PC-9 (cell line): ENCODE measurements at regions not wholly inside any gene's neighbourhood (a gene's known extent, or its start where the extent isn't known, plus 50 kb on each side); places are given as distances from the start of the nearest gene placed in this dataset.

ENCODE experiments used
- BruUV-seq: library from RNA; stranded (reverse); fragments of 400-500 nt; replicated peaks from 2 replicates; lab custom pipeline; 2021; lab: Mats Ljungman, UMichigan
- CTCF ChIA-PET: fragments of 300-600 bp; sonication (Branson Sonifier 250); formaldehyde crosslinking; loops from one replicate; lab custom pipeline; 2022; ENCODE audit warnings: antibody characterized with exemption; lab: Charles Lee
- POLR2A ChIA-PET: fragments of 300-600 bp; sonication (Branson Sonifier 250); formaldehyde crosslinking; loops from one replicate; lab custom pipeline; 2022; ENCODE audit warnings: antibody characterized with exemption; ENCODE audit not compliant: unreplicated experiment; lab: Charles Lee
- DNase-seq, 2 experiments: peaks; one replicate each; pipeline versions ENCODE4 v3.0.0 to v3.0.0-alpha.2; 2015 to 2022; ENCODE audit warnings: mixed read lengths in 1 of 2
- H2AFZ ChIP-seq: fragments of 200-600 bp; sonication (generic); 2 replicates; pipeline ENCODE4 v1.8.1; 2017; ENCODE audit warnings: antibody characterized with exemption
- H3F3A ChIP-seq: fragments of 200-600 bp; sonication (generic); 2 replicates; pipeline ENCODE4 v1.8.1; 2017; ENCODE audit warnings: antibody characterized with exemption, mild to moderate bottlenecking, low read depth; ENCODE audit not compliant: insufficient read depth
- H3K27ac ChIP-seq: fragments of 200-600 bp; sonication (generic); 2 replicates; pipeline ENCODE4 v1.6.1; 2016; ENCODE audit warnings: mixed run types
- H3K27me3 ChIP-seq: fragments of 200-600 bp; sonication (generic); 2 replicates; pipeline ENCODE4 v1.6.1; 2016; ENCODE audit warnings: low read depth, mixed run types; ENCODE audit not compliant: insufficient read depth
- H3K36me3 ChIP-seq: fragments of 200-600 bp; sonication (generic); 2 replicates; pipeline ENCODE4 v1.6.1; 2016; ENCODE audit warnings: low read depth, mixed run types
- H3K4me1 ChIP-seq: fragments of 200-600 bp; sonication (generic); replicated peaks from 2 replicates; pipeline ENCODE4 v1.6.1; 2016; ENCODE audit warnings: mixed run types; ENCODE audit not compliant: insufficient read depth
- H3K4me2 ChIP-seq: fragments of 200-600 bp; sonication (generic); 2 replicates; pipeline ENCODE4 v1.6.1; 2017; ENCODE audit warnings: mixed run types
- H3K4me3 ChIP-seq: fragments of 200-600 bp; sonication (generic); 2 replicates; pipeline ENCODE4 v1.6.1; 2016; ENCODE audit warnings: mixed run types
- H3K79me2 ChIP-seq: fragments of 200-600 bp; sonication (generic); 2 replicates; pipeline ENCODE4 v1.6.1; 2017; ENCODE audit warnings: low read depth, mixed run types
- H3K9me2 ChIP-seq: fragments of 200-600 bp; sonication (generic); 2 replicates; pipeline ENCODE4 v1.8.1; 2017; ENCODE audit warnings: mild to moderate bottlenecking; ENCODE audit not compliant: insufficient read depth
- H3K9me3 ChIP-seq: fragments of 200-600 bp; sonication (generic); 2 replicates; pipeline ENCODE4 v1.8.1; 2016; ENCODE audit warnings: low read depth; ENCODE audit not compliant: insufficient read depth
- H4K20me1 ChIP-seq: fragments of 200-600 bp; sonication (generic); 2 replicates; pipeline ENCODE4 v1.8.1; 2017; ENCODE audit not compliant: insufficient read depth
- EZH2 ChIP-seq: fragments of 200-600 bp; sonication (generic); IDR thresholded peaks from 2 replicates; pipeline ENCODE4 v1.8.0; 2017; ENCODE audit warnings: antibody characterized with exemption, low read depth
- intact Hi-C: fragments of 100-400 bp; cut with micrococcal nuclease; formaldehyde crosslinking; loops from one replicate; pipeline ENCODE4 v1.10.0; 2022; ENCODE audit not compliant: unreplicated experiment
- TF ChIP-seq, protein P1 (sequence below): fragments of 200-600 bp; sonication (generic); conservative IDR thresholded peaks from 2 replicates; pipeline ENCODE4 v1.6.1; 2017; ENCODE audit warnings: mixed run types, antibody characterized with exemption, mild to moderate bottlenecking, moderate library complexity

DNA sequence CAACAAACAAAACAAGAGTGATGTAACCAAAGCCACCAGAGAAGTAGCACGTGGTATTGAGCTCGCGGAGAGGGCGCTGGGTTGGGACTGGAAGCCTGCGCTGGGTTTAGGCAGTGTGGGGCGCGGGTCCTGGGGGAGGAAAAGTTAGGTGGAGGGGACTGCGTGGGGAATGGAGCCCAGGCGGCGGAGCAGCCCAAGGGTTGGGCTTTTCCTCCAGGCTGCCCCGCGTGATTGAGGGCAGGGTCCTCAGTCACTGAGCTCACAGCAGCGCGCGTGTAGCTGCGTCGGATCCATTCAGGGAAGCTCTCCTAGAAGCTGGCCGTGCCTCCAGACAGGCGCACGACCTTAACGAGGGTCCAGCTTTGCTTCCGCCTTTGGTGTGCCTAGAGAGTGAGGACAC is 357.4 kb downstream of the GALR1 start:
- Histone ChIP-seq H3K79me2 (no peaks in the 10 kb centered on the region), H3K36me3 (no peaks in the 10 kb centered on the region), H3K4me1 (no peaks in the 10 kb centered on the region), H3K4me3 (no peak overlapping the region), H3K9me3 (no peaks in the 10 kb centered on the region), H3F3A (no peaks in the 10 kb centered on the region), H4K20me1 (no peaks in the 10 kb centered on the region), H3K4me2 (no peak overlapping the region), H3K27ac (no peak overlapping the region), H2AFZ (no peak overlapping the region), H3K9me2 (no peaks in the 10 kb centered on the region), H3K27me3 (peaks cover 31% of the 10 kb centered on the region)
- ChIA-PET POLR2A (no interaction called here), CTCF (no interaction called here)
- no TSS peak for BruUV-seq
- intact Hi-C loops: no loop called here
- no peak for DNase-seq
- TF ChIP-seq, protein P1, sequence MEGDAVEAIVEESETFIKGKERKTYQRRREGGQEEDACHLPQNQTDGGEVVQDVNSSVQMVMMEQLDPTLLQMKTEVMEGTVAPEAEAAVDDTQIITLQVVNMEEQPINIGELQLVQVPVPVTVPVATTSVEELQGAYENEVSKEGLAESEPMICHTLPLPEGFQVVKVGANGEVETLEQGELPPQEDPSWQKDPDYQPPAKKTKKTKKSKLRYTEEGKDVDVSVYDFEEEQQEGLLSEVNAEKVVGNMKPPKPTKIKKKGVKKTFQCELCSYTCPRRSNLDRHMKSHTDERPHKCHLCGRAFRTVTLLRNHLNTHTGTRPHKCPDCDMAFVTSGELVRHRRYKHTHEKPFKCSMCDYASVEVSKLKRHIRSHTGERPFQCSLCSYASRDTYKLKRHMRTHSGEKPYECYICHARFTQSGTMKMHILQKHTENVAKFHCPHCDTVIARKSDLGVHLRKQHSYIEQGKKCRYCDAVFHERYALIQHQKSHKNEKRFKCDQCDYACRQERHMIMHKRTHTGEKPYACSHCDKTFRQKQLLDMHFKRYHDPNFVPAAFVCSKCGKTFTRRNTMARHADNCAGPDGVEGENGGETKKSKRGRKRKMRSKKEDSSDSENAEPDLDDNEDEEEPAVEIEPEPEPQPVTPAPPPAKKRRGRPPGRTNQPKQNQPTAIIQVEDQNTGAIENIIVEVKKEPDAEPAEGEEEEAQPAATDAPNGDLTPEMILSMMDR: no peak
- TF ChIP-seq EZH2: no peak

DNA sequence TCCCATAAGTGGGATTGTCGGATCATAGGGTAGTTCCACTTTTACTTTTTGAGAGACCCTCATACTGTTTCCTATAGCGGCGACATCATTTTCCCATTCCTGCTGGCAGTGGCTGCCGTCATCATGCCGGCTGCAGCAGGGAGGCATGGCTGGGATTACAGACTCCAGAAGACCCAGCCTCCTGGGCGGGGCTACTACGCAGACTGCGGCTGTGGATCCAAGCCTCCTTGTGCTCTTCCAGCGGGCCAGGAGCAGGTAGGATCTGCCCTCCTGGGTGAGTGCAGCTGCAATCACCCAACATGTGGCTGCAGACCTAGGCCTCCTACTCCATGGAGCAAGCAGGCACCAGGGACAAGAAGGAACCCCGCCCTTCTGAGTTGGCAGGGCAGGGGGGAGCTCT is 359.2 kb downstream of the GALR1 start:
- no TSS peak for BruUV-seq

DNA sequence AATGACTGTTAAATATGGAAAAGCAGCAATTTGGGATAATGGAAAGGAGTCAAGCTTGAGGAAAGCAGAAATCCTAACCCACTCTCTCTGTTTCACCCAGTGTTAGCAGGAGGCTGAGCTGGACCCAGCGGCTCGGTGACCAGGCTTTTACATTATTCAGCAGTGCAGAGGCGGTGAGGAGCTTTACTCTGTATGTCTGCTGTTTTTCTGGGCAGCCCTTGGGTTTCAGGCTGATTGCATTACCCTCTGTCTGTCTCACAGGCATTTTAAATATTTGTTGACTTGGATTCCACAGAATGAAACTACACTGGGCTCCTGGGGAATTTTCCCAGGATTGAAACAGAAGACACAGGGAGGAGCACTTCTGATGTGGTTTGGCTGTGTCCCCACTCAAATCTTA is 368.0 kb downstream of the GALR1 start:
- Histone ChIP-seq H3K4me3 (no peak overlapping the region), H3K4me2 (no peak overlapping the region), H2AFZ (no peak overlapping the region), H3K27ac (no peak overlapping the region), H4K20me1 (no peaks in the 10 kb centered on the region), H3F3A (no peaks in the 10 kb centered on the region), H3K79me2 (no peaks in the 10 kb centered on the region), H3K9me3 (no peaks in the 10 kb centered on the region), H3K27me3 (peaks cover 32% of the 10 kb centered on the region), H3K9me2 (no peaks in the 10 kb centered on the region), H3K36me3 (no peaks in the 10 kb centered on the region), H3K4me1 (no peaks in the 10 kb centered on the region)
- POLR2A ChIA-PET: no interaction called here
- no peak for DNase-seq
- TF ChIP-seq EZH2: no peak
- TF ChIP-seq, protein P1: no peak
- CTCF ChIA-PET: no interaction called here
- intact Hi-C loops: no loop called here
- no TSS peak for BruUV-seq

More for the DNA sequence above, 359.2 kb downstream of the GALR1 start:
- ChIA-PET CTCF (interaction anchor here (0.6 kb wide), 1 partner anchor 806 kb away, joined by 4 read pairs; no protein-coding TSS in a partner anchor), POLR2A (no interaction called here)
- Histone ChIP-seq H3K4me1 (no peaks in the 10 kb centered on the region), H4K20me1 (no peaks in the 10 kb centered on the region), H3F3A (no peaks in the 10 kb centered on the region), H2AFZ (no peak overlapping the region), H3K27me3 (peaks cover 31% of the 10 kb centered on the region), H3K4me2 (no peak overlapping the region), H3K79me2 (no peaks in the 10 kb centered on the region), H3K9me2 (no peaks in the 10 kb centered on the region), H3K4me3 (no peak overlapping the region), H3K36me3 (no peaks in the 10 kb centered on the region), H3K27ac (no peak overlapping the region), H3K9me3 (no peaks in the 10 kb centered on the region)
- intact Hi-C loops: no loop called here
- no peak for DNase-seq
- TF ChIP-seq, protein P1: no peak
- no peak for TF ChIP-seq EZH2
